Mucosa of gallbladder (tissue), 1 donor: ENCODE measurements at regions not wholly inside any gene's neighbourhood (a gene's known extent, or its start where the extent isn't known, plus 50 kb on each side); places are given as distances from the start of the nearest gene placed in this dataset.
"Not testable (repeated sequence)": the region's sequence is repeated elsewhere in the genome, so short reads cannot be mapped to it uniquely, and the experiment has no call there.

Experiments used
- DNase-seq: peaks from one replicate; pipeline ENCODE4 v3.0.0-alpha.2; 2020; ENCODE audit warnings: low spot score
- donor health status: DM: no; HTN: no; CAD: no.

DNA sequence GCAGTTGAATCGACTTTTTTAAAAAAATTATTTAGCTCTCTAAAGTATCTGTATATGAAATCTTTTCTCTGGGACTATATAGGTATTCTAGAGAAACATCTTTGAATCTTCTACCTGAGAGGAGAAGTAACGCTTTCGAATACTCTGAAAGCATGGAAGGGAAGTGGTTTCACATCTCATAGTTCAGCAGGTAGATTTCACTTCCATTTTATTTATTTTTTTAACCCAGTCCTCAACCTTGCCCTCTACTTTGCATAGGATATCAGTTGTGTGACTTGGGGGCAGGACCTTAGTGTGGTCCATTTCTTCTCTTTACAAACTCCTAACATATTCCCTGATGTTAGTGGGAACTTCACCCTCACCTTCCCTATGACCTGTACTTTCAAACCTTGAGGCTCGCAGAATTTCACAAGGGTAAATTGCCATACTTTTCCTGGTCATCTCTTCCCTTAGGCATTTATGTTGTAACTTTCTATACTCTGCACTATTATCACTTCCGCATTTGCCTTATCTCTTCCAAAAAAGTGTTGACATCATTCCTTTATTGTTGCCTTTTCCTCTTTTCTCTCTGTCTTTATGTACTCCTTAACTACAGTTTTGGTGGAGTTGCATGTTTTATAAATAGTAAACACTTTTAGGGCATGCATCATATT lies 1208.5 kb upstream of the ADGRL4 start:
- DNase-seq: no peak

DNA sequence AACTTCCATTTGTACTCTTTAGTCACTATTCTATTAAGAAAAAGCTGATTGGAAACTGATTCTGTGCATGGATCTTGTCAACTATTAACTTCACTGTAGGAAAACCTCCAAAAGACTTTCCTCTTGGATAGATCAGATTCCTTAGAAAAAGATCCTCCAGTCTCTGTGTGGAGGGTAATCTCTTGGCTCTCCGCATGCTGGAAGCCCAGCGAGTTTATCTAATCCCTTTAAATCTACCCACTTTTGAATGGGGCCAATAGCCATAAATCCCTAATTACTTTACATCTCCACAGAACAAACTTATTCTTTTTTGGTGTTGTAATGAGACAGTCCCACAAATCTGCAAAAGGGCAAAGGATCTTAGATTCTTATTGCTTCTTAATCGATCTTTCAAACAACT lies 1206.4 kb upstream of the ADGRL4 start:
- no peak for DNase-seq

DNA sequence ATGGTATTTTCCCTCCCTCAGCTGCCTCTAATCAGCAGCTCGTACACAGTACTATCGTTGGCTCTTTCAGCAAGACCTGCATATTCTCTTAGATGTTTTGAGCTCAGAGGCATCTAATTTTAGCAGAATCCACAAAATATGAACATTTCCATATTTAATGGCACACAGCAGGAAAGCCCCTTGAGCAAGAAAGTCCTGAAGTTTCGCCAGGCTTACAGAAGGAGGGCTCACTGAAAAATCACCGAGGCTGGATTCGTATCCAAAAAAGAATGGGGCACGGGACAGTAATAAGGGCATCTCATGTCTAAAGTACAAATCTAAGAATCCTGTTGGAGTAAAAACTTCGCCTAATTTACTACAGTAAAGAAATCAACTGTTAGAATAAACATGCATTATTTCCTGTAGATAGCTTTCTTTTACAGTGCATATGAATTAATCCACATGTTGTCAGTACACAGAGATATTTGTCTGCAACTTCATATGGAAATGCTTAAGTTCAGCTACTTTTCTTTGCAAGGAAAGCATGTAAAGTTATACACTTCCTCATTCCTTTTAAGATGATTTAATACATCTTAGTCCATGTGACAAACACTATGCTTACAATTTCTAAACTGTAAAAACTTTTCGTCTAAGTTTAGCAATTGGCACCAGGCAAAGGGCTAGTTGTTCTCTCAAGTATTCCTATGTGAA lies 1205.3 kb upstream of the ADGRL4 start:
- no peak for DNase-seq

DNA sequence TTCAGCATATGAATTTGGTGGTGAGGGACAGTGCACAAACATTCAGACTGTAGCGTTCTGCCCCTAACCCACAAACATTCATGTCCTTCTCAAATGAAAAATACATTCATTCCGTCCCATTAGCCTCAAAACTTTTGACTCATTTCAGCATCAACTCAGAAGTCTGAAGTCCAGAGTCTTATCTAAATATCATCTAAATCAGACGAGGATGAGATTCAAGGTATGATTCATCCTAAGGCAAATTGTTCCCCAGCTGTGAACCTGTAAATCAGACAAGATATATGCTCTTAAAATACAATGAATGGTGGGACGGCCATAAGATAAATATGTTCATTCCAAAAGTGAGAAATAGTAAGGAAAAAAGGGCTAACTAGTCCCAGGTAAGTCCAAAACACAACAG lies 1195.6 kb upstream of the ADGRL4 start:
- no peak for DNase-seq

DNA sequence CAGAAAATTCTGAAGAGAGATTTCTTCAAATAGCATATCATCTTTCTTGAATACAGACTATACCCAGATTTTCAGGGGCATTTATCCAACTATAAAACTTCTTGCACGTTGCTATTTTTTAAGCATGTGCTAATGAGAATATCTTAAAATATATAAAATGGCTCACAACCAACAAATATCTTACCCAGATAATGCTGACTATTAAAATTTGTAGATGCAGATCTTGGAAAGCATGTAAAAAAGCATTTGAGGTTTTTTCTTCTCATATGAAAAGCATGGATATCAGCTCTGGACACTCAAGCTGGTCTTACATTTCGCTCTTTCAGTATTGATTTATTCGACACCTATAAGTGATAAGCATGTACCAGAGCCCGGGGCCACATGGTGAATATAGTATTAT lies 1187.7 kb upstream of the ADGRL4 start:
- no peak for DNase-seq

DNA sequence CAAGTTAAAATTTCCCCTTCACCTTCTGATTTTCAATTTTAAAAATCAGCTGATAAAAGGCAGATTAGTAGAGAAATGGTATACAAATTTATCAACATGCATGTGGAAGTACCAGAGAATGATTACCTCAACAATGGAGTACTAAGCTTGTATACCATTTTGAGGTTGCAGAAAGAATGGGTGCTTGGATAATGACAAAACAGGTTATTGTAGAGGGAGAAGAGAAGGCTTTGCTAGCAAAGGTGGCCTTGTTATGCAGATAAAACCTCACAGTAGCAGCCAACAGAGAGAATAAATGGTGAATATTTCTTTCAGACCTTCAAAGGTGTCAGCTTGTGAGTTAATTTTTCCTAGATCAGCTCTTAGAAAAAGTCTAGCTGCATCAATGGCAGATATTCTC lies 1174.9 kb upstream of the ADGRL4 start:
- DNase-seq: no peak

DNA sequence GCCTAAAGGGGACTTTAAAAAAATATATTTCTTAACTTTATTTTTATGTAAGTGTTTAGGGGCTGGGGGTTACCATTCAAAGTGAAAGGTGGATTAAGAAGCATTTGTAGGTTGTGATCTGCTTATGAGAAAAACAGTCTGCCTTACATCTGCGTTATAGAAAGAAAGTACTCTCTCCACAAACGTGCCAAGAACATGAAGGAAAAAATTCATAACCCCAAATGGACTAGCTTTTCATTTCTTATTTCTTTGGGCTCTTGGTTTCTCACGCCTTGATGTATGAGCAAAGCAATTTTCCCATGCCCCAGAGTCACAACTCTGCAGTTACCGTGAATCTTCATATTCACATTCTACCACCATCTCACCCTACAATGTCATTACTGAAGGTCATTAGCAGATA lies 1165.1 kb upstream of the ADGRL4 start:
- no peak for DNase-seq

DNA sequence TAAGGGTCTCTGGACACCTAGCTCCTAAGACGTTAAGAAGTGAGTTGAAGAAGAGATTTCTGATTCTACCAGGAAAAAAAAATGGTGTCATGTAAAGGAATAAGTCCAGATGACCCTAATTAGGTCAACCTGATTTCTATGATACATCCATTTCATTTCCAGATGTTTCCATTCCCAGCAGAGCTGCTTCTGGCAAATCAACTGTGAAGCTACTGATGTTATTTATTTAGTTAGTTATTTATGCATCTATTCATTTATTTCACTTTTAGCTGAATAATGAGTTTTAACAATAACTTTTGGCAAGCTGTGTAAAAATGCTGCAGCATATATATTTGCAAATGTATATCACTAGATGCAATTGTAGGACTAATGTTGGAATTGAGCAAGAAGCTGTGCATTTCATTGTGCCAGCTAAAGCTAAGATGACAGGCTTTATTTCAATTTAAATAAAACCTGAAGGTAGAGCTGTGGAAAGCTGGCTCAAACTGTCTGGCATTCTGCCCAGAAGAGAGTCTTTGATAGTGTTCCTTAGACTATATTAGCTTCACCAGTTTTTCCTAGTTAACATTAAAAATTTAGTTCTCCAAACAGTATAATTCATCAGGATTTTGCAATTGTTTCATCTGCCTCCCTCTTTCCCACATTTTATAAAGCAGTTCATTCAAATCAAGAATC lies 1164.4 kb upstream of the ADGRL4 start:
- no peak for DNase-seq

DNA sequence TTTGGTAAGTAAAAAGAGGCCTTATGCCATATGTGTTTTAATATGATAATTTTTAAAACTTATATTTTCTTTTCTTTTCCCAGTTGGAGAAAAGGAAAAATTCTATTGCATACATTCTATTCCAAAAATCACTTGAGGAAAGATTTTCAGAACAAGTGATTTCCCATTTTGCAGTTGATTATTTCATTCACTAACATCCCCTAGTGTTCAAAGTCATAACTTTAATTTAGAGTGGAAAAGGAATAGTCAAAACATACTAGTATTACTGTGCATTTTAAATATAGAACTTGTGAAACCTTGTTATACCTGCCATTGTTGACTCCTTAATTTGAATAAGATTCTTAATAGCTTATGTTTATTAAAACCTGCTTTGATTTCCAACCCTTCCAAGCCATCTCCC lies 1157.6 kb upstream of the ADGRL4 start:
- no peak for DNase-seq

- DNase-seq: no peak
Measured at GRCh38 chr1:80163686-80164085, 1157.2 kb upstream of the ADGRL4 start.

GRCh38 chr1:80158771-80159170 lies 1152.2 kb upstream of the ADGRL4 start:
- no peak for DNase-seq

DNA sequence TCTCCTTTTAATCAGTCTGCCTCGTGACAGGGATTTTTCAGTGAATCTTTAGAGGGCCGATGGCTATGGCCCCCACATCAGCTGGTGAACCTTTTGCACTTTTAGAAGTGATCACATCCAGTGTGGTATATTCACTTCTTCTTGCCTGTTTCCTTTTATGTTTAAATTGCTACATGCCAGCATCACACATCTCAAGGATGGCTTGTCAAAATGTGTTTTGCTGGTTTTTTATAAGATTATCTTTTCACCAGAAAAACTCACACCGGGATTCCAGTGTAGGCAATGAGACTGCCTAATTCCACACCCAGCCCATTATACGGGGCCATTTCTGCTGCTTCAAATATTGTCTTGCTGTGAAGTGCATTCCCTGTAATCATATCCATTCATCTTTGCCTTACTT lies 1151.7 kb upstream of the ADGRL4 start:
- no peak for DNase-seq

GRCh38 chr1:80155371-80155770 lies 1148.8 kb upstream of the ADGRL4 start:
- no peak for DNase-seq

GRCh38 chr1:80154176-80154575 lies 1147.6 kb upstream of the ADGRL4 start:
- DNase-seq: no peak

DNA sequence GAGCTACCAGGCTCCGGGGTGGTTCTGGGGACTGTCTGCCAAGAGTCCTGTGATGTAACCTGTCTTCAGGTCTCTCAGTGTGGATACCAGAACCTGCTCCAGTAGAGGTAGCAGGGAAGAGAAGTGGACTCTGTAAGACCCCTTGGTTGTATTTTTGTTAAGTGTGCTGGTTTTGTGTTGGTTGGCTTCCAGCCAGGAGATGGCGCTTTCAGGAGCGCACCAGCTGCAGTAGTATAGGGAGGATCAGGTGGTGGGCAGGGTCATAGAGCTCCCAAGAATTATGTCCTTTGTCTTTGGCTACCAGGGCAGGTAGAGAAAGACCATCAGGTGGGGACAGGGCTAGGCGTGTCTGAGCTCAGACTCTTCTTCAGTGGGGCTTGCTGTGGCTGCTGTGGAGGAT lies 1147.2 kb upstream of the ADGRL4 start:
- DNase-seq: no peak

DNA sequence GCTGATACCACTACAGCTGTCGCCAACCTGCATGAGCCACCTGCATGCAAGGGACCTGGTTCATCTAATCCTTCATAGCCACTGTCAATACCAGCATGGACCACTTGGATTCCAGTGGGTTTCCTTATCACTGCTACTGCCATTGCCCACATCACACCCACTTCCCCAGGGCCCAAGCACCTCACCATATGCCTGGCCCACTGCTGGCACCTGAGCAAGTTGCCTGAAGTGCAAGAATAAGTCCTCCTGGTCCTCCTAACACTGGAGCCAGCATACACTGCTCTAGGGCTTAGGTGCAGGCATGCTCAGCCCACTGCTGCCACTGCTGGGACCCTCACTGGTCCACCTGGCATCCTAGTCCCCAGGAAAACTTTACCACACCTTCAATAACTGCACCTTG lies 1136.8 kb upstream of the ADGRL4 start:
- DNase-seq: no peak

DNA sequence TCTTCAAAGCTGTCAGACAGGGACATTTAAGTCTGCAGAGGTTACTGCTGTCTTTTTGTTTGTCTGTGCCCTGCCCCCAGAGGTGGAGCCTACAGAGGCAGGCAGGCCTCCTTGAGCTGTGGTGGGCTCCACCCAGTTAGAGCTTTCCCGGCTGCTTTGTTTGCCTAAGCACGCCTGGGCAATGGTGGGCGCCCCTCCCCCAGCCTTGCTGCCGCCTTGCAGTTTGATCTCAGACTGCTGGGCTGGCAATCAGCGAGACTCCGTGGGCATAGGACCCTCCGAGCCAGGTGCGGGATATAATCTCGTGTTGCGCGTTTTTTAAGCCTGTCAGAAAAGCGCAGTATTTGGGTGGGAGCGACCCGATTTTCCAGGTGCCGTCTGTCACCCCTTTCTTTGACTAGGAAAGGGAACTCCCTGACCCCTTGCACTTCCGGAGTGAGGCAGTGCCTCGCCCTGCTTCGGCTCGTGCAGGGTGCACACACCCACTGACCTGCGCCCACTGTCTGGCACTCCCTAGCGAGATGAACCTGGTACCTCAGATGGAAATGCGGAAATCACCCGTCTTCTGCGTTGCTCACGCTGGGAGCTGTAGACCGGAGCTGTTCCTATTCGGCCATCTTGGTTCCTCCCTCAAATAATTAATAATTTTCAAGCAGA lies 1131.5 kb upstream of the ADGRL4 start:
- DNase-seq: not testable (repeated sequence)

DNA sequence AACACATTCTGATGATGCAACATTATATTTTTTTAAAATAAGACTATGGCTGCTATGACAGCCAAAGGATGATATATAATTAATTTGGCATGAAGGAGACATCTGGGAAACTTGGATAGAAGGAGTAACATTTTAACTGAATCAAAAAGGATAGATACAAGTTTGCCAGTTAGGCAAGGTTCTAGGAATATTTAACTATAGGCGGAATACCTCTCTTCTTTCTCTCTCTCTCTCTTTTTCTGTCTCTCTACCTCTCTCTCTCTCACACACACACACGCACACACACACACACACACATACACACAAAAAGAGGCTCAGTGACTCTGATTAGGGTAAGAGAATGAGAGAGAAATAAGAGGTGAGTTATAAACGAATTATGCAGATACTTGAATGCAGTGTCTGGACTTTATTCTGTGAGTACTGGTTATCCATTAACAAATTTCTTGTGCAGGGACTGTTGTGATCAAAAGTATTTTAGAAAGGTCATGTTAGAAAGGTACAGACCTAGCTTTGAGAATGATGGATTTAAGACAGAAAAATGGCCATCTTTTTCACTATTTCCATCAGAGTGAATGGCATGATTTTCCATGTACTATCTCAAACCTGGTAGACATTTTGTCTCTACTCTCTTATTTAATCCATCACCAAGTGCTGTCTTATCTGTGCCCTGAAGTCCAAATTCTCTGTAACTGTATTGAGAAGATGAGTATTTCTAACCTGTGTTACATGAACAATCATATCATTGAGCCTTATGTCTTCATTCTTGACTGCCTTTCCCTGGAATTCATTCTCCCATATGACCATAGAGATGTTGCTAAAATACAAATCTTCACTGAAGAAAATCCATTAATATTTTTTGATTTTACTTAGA lies 1106.9 kb upstream of the ADGRL4 start:
- no peak for DNase-seq

DNA sequence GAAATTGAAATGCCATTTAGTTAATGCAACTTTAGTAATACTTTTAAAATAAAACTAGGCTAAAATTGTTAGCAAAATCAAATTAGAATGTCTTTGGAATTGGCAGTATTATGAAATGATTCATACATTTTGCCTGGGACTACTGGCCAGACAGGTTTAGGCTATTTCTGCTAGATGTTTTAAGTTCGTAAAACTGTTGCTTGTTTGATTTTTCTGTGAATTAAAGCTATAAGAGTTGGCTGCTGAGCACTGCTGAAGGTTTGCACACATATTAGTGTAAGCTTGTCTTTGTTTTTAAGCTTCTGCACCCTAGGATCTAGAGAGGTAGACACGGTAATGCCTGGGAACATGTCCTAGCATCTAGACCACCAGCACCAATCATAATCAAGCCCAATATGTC lies 1094.6 kb upstream of the ADGRL4 start:
- DNase-seq: no peak

DNA sequence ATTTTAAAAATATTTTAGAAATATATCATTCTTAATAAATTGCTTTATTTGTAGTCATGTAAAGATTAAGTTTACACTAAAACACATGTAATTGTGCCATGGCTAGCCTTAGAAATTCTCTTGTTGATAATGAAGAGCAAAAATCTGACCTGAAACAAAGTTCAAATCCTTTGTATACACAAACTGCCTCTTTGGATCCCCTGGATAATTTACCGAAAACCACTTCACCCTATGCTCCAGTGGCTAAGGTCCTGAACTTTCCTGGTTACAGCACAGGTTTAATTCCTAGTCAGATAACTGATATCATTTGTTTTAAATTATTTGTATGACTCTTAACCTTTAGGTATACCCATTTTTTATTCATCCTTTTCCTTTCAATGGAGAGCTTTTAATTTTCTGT lies 1093.2 kb upstream of the ADGRL4 start:
- DNase-seq: no peak

DNA sequence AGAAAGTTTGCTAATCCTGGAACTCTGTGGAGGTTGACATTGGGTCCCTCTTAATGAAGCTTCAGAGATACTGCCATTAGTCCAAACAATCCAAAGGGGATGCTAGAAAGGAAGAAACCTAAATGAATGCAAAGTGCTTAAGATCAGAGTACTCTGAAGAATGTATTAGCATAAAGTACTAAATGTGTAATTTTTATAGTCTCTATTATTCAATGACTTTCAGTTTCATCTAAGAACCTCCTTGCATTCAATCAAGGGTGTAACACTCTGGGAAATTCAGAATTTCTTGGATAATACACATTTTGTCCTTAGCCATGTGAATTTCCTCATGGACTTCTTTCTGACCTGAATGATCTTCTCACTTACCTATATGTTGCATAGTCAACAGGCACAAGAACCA lies 1078.5 kb upstream of the ADGRL4 start:
- no peak for DNase-seq

DNA sequence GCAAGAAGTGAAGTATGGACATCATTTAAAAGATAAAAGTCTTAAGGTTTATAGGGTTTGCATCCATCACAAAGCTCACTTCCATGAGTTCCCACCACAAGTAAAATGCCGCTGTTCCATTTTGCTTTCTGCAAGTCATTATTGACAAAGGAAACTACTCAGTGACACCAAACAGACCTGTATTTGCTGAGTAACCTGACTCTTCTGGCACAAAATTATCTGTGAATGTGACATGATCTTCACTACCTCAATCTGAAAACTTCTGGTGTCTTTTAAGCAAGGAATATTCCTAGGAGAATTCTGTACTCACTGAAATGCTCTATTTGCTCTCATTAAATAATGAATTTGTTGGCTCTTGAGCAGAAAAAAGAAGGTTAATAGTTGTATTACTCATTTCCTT lies 1077.4 kb upstream of the ADGRL4 start:
- no peak for DNase-seq
